Prostate gland (tissue), 2 donors: ENCODE measurements at regions not wholly inside any gene's neighbourhood (a gene's known extent, or its start where the extent isn't known, plus 50 kb on each side); places are given as distances from the start of the nearest gene placed in this dataset.
"Not testable (repeated sequence)": the region's sequence is repeated elsewhere in the genome, so short reads cannot be mapped to it uniquely, and the experiment has no call there.

Experiments used
- DNase-seq: peaks from one replicate; pipeline ENCODE4 v3.0.0-alpha.2; 2019; ENCODE audit warnings: low spot score
- H3K27ac ChIP-seq, 2 donors: fragments of 200-600 bp; sonication (generic); 2 replicates each; pipeline ENCODE4 v1.5.1; 2017 to 2019
- H3K27me3 ChIP-seq: fragments of 200-600 bp; sonication (generic); replicated peaks from 2 replicates; pipeline ENCODE4 v1.5.1; 2019; ENCODE audit not compliant: insufficient read depth
- H3K36me3 ChIP-seq, 2 donors: fragments of 200-600 bp; sonication (generic); 1 replicate in 1 of 2; 2 replicates in 1 of 2; pipeline versions ENCODE4 v1.5.1 to v1.8.1; 2017 to 2019
- H3K4me1 ChIP-seq: fragments of 200-600 bp; sonication (generic); replicated peaks from 2 replicates; pipeline ENCODE4 v1.5.1; 2019
- H3K4me3 ChIP-seq, 2 donors: fragments of 200-600 bp; sonication (generic); 2 replicates each; pipeline ENCODE4 v1.5.1; 2017 to 2019
- H3K9me3 ChIP-seq: fragments of 200-600 bp; sonication (generic); 2 replicates; pipeline ENCODE4 v1.5.1; 2017
- WGBS: methylation state at CpG from one replicate; pipeline ENCODE4 v1.1.5; 2018; 5-methylcytosine and 5-hydroxymethylcytosine counted together
- intact Hi-C: fragments of 100-400 bp; cut with DNase I; formaldehyde crosslinking; loops from one replicate; pipeline ENCODE4 v1.14.2; 2022

DNA sequence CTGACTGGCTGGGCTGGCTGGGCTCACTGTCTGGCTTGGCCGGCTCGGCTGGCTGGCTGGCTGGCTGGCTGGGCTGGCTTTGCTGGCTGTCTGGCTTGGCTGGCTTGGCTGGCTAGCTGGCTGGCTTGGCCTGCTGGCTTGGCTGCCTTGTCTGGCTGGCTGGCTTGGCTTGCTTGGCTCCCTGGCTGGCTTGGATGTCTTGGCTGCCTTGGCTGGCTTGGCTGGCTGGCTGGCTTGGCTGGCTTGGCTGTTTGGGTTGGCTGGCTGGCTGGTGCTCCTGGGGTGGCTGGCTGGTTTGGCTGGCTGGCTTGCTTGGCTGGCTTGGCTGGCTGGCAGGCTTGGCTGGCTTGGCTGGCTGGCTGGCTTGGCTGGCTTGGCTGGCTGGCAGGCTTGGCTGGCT is 2836.9 kb downstream of the RPIA start:
- H3K27me3 ChIP-seq, H3K4me1 ChIP-seq, H3K36me3 ChIP-seq, H3K27ac ChIP-seq, intact Hi-C loops, H3K9me3 ChIP-seq, H3K4me3 ChIP-seq: not testable (repeated sequence)
- WGBS: 92% methylated on average over 2 of the region's 2 CpGs
- DNase-seq: peak; percentile 3

- H3K4me3 ChIP-seq, H3K27ac ChIP-seq, H3K9me3 ChIP-seq, H3K27me3 ChIP-seq, H3K36me3 ChIP-seq, H3K4me1 ChIP-seq, intact Hi-C loops, DNase-seq: not testable (repeated sequence)
- 56% methylated on average over 5 of the region's 7 CpGs for WGBS
Observed at GRCh38 chr2:91536109-91536508, 2844.6 kb downstream of the RPIA start.

- H3K27ac ChIP-seq, H3K9me3 ChIP-seq, H3K4me1 ChIP-seq, H3K4me3 ChIP-seq, H3K27me3 ChIP-seq, DNase-seq, H3K36me3 ChIP-seq, intact Hi-C loops: not testable (repeated sequence)
- 76% methylated on average over 10 of the region's 17 CpGs for WGBS
Observed at GRCh38 chr2:91536549-91537263, 2845.2 kb downstream of the RPIA start.

DNA sequence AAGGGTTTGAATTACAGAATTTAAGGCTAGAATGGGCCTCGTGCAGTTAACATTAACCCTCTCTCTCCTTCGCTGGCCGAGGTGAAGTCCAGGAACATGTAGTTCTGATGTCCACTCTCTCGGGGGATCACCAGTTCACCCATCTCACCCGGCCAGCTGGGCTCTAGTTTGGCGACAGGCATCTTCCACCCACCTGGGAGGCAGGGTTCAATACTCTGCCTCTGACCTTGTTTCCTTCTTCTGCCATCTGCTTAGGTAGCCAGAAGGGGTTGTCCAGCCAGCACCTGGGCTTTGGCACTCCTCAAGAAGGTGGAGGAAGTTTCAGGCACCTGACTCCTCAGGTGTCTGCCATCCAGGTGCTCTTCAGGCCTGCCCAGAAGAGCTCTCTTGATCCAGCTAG is 2857.8 kb downstream of the RPIA start:
- H3K36me3 ChIP-seq, H3K27me3 ChIP-seq, H3K27ac ChIP-seq, H3K9me3 ChIP-seq, intact Hi-C loops, H3K4me3 ChIP-seq, H3K4me1 ChIP-seq, DNase-seq: not testable (repeated sequence)
- 81% methylated on average over 6 of the region's 6 CpGs for WGBS

GRCh38 chr2:91558234-91558633 is 2866.8 kb downstream of the RPIA start:
- not testable (repeated sequence) for H3K27ac ChIP-seq, H3K36me3 ChIP-seq

GRCh38 chr2:91559269-91559668 is 2867.8 kb downstream of the RPIA start:
- H3K36me3 ChIP-seq, DNase-seq, H3K27ac ChIP-seq, H3K9me3 ChIP-seq, H3K4me3 ChIP-seq, intact Hi-C loops, H3K27me3 ChIP-seq, H3K4me1 ChIP-seq: not testable (repeated sequence)
- WGBS: 94% methylated on average over 1 of the region's 1 CpG

More at GRCh38 chr2:91558234-91558633, 2866.8 kb downstream of the RPIA start:
- H3K9me3 ChIP-seq, H3K27me3 ChIP-seq, DNase-seq, intact Hi-C loops, H3K4me3 ChIP-seq, H3K4me1 ChIP-seq: not testable (repeated sequence)

DNA sequence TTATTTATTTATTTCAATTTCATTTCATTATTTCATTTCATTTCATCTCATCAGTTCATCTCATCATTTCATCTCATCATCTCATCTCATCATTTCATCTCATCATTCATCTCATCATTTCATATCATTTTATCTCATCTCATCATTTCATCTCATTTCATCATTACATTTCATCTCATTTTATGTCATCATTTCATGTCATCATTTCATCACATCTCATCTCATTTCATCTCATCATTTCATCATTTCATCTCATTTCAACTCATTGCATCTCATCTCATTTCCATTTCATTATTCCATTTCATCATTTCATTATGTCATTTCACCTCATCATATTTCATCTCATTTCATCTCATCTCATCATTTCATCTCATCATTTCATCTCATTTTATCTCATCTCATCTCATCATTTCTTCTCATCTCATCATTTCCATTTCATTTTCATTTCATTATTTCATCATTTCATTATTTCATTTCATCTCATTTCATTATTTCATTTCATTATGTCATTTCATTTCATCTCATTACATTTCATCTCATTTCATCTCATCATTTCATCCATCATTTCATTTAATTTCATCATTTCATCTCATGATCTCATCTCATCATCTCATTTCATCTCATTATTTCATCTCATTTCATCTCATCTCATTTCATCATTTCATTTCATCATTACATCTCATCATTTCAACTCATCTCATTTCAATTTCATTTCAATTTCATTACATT is 2868.6 kb downstream of the RPIA start:
- H3K4me3 ChIP-seq, H3K4me1 ChIP-seq, H3K36me3 ChIP-seq, H3K27ac ChIP-seq, DNase-seq, intact Hi-C loops, H3K9me3 ChIP-seq, H3K27me3 ChIP-seq: not testable (repeated sequence)

- H3K4me1 ChIP-seq, H3K9me3 ChIP-seq, intact Hi-C loops, H3K36me3 ChIP-seq, H3K4me3 ChIP-seq, H3K27ac ChIP-seq, H3K27me3 ChIP-seq, DNase-seq: not testable (repeated sequence)
- whole genome bisulfite sequencing: 63% methylated on average over 1 of the region's 2 CpGs
Observed at GRCh38 chr2:91562184-91562583, 2870.7 kb downstream of the RPIA start.

GRCh38 chr2:91564700-91565099 is 2873.2 kb downstream of the RPIA start:
- DNase-seq, H3K4me1 ChIP-seq, intact Hi-C loops, H3K36me3 ChIP-seq, H3K27ac ChIP-seq, H3K4me3 ChIP-seq, H3K9me3 ChIP-seq, H3K27me3 ChIP-seq: not testable (repeated sequence)
- 86% methylated on average over 3 of the region's 3 CpGs for WGBS

GRCh38 chr2:91565689-91566430 is 2874.4 kb downstream of the RPIA start:
- intact Hi-C loops, DNase-seq, H3K36me3 ChIP-seq, H3K4me1 ChIP-seq, H3K27ac ChIP-seq, H3K9me3 ChIP-seq, H3K27me3 ChIP-seq, H3K4me3 ChIP-seq: not testable (repeated sequence)
- WGBS: 84% methylated on average over 4 of the region's 7 CpGs

DNA sequence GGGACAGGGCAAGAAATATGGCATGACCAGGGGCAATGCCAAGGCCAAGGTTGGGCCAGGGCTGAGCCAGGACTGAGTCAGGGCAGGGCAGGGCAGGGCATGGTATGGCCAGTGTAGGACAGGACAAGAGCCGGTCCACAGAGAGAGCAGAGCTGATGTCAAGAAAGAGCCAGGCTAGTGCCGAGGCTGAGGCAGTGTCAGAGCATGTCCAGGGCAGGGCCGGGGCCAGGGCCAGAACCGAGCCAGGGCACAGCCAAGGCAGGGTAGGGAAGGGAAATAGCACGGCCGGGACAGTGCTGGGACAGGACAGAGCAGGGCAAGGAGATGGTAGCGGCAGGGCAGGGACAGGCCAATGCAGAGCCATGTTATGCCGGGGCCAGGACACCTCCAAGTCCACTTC is 2875.1 kb downstream of the RPIA start:
- 91% methylated on average over 6 of the region's 8 CpGs for WGBS
- intact Hi-C loops, H3K27me3 ChIP-seq, H3K4me1 ChIP-seq, DNase-seq, H3K9me3 ChIP-seq, H3K36me3 ChIP-seq, H3K4me3 ChIP-seq, H3K27ac ChIP-seq: not testable (repeated sequence)

GRCh38 chr2:91567546-91568335 is 2876.3 kb downstream of the RPIA start:
- H3K27ac ChIP-seq, H3K4me1 ChIP-seq, H3K27me3 ChIP-seq, H3K4me3 ChIP-seq, DNase-seq, intact Hi-C loops, H3K36me3 ChIP-seq, H3K9me3 ChIP-seq: not testable (repeated sequence)
- WGBS: 80% methylated on average over 14 of the region's 18 CpGs
